Heart left ventricle (tissue), 13 donors: ENCODE measurements at regions not wholly inside any gene's neighbourhood (a gene's known extent, or its start where the extent isn't known, plus 50 kb on each side); places are given as distances from the start of the nearest gene placed in this dataset.

ENCODE experiments used
- POLR2A ChIP-seq, 2 donors: fragments of 450-650 bp; IDR thresholded peaks; one replicate each; pipeline ENCODE4 v1.6.1; 2017; ENCODE audit warnings: antibody characterized with exemption in 2 of 2, mild to moderate bottlenecking in 2 of 2, moderate library complexity in 2 of 2
- TF ChIP-seq, protein P1 (sequence below), 12 donors: fragments of 200-600 bp; sonication (generic) in 4 of 12; IDR thresholded peaks; one replicate each; pipeline versions ENCODE4 v1.5.0 to v1.8.0; 2018 to 2022; ENCODE audit warnings: antibody characterized with exemption in 12 of 12, mild to moderate bottlenecking in 5 of 12
- donor health status: ischemic (EF 13 %, LVEDD 7.1; RV severe dilation, severe dysfunction).
- donor health status: DM: no; HTN: yes; CAD: no.
- donor health status: DM: no; HTN: no; CAD: no.
- donor health status: ischemic (EF 25% LVEDD 6.9; RV normal size, moderate dysfunction).
- donor health status: ischemic (EF 25% LVEDD 5.7; RV mildly dilated, moderate dysfunction).
- donor health status: ischemic (EF 35%, LVEDD 5.7; RV mildly dilated, moderate dysfunction).
- donor health status: nonischemic (EF 11% LVEDD 7.7; RV severe dilation, severe dysfunction).
- donor health status: DM: yes; HTN: yes; CAD: no.
- donor health status: PGD.
- donor health status: ischemic (EF 29% LVEDD 5.4; RV normal size, mild dysfunction).
- donor health status: nonischemic (EF 23%, LVEDD 6.1; RV moderate dilation, normal function).

DNA sequence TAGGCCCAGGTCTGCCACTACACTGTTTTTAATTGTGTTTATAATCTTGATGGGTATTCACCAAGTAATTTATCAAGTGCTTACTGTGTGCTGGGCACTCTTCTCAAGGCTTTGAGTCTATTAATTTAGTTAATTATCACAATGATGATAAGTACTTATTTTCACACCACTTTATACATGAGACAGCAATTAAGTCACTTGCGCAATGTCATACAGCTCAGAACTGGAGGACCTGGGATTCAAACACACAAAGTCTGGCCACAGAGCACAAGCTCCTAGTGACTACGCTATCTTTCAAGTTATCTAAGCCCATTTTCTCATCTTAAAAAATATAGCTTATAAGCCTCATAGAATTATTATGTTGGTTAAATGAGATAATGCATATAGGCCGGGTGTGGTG lies 85.0 kb downstream of the LLPH start:
- TF ChIP-seq, protein P1, sequence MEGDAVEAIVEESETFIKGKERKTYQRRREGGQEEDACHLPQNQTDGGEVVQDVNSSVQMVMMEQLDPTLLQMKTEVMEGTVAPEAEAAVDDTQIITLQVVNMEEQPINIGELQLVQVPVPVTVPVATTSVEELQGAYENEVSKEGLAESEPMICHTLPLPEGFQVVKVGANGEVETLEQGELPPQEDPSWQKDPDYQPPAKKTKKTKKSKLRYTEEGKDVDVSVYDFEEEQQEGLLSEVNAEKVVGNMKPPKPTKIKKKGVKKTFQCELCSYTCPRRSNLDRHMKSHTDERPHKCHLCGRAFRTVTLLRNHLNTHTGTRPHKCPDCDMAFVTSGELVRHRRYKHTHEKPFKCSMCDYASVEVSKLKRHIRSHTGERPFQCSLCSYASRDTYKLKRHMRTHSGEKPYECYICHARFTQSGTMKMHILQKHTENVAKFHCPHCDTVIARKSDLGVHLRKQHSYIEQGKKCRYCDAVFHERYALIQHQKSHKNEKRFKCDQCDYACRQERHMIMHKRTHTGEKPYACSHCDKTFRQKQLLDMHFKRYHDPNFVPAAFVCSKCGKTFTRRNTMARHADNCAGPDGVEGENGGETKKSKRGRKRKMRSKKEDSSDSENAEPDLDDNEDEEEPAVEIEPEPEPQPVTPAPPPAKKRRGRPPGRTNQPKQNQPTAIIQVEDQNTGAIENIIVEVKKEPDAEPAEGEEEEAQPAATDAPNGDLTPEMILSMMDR (IDR thresholded peaks at IDR 0.05): no peak
- TF ChIP-seq POLR2A (IDR thresholded peaks at IDR 0.05): no peak
